ENCODE measurements at regions not wholly inside any gene's neighbourhood (a gene's known extent, or its start where the extent isn't known, plus 50 kb on each side); places are given as distances from the start of the nearest gene placed in this dataset.

DNA sequence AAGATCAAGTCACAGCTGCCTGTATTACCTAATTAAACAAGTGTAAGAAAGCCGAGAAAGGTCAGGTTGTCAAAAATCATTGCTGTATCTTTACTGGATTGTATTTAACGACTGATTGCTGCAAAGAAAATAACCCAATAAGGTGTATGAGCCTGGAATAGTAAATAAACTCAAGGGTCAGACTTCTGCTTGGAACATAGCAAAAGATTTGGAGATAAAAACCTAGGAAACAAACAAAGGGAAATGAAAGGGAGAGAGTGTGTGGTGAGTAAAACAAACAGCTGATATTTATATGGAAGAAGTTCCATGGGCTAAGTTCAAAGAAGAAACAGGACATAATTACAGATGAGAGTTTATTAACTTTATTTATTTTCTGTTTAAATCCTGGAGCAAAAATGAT, 354.0 kb downstream of the TLR4 start:
- DNase-seq (ENCODE audit: low read depth in 2 of 2): no peak

DNA sequence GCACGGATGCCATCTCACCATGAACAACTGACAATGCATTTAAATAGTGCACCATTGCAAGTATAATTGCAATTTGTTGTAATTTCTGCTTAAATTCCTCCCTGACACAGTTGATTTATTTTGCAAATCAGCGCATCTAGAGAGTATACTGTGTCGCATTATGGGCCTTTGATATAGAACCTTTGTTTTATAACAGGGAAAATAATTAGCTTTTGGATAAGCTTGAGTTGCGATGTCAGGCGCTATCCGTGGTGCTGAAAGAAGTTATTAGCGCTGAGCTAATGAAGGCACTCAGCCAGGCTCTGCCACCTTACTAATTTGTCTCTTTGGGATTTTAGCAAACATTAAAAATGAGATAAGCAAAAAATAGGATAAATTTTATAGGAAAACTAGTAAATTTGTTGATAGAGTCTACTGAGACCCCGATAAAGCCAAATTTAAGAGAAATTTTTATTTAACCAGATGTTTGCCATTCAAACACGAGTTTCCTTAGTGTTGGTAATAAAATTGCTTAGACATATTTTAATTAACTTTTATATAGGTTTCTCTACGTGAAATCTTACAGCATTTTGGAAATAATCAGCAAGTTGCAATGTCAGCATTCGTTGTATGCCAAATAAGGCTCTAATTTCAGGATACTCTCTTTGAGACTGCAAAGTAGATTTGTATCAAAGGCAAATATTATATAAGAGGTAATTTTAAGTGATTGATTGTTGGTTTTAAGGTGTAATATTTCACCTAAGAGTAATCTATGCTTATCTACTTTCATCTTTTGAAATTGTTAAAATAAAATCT, 355.5 kb downstream of the TLR4 start:
- DNase-seq (ENCODE audit: low read depth in 2 of 2): no peak

DNA sequence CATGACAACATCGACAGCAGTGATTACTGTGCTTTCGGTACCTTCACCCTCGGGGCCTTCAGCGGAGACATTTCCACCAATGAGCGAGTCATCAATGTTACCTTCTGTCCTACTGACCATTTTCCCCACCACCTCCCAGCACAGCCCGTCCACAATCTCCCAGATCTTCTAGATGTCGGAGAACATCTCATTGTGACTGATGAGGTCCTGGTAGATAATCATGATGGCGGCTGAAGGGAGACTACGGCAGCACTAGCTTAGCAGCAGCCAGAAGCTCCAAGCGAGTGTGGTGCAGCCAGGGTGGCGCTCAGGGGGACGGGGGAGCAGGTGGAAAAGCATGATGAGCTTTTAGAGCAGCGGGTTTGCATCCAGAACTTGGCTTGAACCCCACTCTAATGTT, 379.0 kb downstream of the TLR4 start:
- DNase-seq (ENCODE audit: low read depth in 2 of 2): no peak

DNA sequence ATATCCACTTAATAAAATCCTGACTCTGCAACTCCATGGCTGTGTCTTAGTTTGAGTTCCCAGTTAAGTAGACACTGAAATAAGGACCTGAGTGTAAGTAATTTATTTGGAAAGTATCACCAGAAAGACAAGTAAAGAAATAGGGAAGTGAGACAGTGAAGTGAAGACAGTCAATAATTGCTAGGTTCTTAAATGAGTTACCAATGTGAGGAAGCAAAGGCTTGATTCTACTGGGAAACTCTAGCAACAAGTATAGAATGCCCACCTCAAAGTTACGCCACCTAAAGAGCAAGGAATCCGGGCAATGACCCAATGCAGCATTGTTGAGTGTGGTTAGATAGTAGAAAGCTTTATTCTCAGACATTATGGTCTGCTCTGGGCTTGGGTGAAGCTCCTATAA, 383.9 kb downstream of the TLR4 start:
- DNase-seq (ENCODE audit: low read depth in 2 of 2): no peak

DNA sequence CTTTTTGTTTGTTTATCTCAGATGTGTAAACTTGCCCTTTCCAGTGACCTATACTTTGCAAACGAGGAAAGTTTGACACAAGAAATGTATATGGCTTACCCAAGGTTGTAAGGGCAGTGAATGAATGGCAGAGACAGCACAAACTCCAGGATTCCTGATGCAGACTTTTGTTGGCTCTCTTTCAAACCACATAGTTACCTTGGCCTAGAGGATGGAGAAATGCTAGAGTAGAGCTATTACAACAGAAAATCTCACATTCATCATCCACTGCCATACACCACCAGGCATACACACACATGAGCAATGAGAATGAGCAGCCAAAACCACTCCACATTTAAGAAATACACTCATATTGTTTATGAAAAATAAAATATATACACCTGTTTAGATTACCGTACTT, 387.0 kb downstream of the TLR4 start:
- DNase-seq (ENCODE audit: low read depth in 2 of 2): no peak

DNA sequence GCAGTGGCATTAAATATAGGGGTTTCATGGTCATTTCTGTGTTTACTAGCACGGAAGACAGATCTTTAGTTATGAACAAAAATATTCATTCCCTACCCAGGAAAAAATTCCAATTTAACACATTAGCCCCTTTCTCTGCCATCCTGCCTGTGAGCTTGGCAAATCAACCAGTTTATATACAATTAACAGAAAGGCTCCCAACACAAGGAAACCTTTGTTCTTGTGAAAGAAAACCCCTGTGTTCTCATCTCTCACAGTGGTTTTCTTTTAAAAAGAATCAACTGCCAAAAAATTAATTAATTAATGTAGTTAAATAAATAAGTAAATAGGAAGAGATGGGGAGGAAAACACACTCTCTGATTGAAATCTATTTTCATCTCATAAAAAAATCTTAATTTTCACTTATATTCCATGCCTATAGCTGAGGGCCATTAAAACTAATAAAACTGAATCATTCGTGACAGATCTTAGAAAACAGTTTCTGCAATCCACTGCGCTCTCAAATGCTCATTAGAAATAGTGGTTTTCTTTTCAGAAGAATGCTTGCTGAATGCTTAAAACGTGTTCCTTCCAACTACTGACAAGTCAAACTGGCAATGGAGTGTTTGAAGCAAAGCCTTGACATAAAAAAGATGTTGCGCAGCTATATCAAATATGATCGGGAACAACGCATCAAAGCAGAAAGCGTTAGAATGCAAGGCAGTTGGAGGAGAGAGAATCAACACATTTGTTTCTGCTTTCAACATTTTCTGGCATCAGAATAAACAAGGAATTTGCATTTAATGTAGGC, 387.7 kb downstream of the TLR4 start:
- DNase-seq (ENCODE audit: low read depth in 2 of 2): no peak

DNA sequence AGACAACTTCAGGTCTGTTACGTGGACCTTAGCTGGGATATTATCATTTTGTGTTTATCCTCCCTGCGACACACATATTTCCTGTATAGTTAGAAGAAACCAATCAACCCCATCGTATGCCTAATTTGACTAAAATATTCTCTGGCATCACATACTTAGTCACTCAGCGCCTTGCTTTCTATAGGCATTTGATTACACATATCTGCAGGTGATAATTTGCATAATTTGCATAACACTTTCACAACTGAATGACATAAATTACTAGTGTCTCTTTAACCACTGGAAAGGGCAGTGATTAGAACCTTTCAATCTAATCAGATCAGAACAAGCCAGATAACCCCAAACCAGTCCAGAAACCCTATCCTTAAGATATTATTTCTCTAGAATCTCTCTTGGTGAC, 390.2 kb downstream of the TLR4 start:
- no peak for DNase-seq (ENCODE audit: low read depth in 2 of 2)

DNA sequence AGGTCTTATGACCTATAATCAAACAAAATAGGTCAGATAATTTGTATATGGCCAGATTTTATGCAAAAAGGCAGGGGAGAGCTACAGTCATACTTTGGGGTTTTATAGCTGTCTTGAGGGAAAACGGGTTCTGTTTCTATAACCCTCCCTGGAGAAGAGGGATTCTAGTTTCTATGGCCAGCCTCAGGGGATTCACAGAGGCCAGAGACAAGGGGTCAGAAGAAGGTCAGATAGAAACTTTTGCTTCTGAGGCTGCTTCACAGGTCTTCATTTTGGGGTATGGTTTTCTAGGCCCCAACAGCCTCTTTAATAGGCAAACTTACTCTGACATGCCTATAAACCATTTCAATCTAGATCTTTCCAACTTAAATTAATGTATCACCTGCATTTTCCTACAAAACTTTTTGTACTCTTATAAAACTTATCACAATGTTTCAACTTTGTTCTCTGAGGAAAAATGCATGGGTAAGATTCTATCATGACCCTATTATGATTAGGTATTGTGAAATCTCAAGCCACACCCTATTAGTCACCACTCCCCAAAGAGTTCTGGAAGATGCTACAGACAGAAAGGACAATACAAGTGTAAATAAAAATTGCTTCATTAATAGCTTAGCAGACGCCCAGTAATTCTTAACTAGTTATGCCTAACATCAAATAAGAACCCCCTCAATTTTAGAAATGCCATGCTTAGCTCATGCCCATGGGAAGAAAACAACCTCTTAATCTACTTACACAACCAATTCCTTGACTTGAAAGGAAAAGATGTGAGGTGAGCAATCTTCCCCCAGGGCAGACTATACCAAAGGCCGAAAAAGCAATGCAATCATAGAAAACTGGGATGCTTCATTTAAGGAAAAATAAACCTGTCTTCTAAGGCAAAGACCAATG, 396.6 kb downstream of the TLR4 start:
- DNase-seq (ENCODE audit: low read depth in 2 of 2): no peak

DNA sequence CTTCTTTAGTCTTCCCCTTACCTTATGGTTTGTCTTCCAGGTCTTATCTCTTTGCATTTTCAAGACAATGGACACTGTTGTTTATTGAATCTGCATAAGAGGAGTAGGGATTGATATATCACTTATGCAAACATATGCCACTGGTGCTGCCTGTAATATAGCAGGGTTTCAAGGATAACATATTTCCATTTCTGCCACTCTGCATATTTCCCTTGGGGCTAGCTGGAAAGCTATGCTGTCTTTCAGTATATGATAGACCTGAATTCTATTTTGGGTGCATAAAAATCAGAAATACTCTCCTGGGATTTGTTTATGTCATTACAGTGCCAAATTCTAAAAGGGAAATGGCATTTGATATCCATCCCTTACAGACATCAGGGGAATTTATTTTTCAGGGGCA, 400.2 kb downstream of the TLR4 start:
- no peak for DNase-seq (ENCODE audit: low read depth in 2 of 2)

DNA sequence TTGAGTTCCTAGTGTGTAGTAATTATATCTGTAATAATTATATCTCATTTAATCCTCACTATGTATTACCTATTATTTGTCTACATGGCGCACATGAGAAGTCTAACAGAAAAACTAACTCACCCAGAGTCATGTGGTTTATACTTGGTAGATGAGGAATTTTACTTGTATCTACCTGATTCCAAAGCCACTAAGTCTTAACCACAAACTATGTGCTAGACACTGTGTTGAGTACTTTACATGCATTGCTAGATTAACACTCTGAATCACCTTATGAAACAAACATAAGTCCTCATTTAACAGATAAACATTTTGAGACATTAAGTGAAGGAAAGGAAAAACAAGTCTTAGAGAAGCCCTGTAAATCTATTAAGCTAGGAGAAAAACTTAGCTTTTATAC, 404.8 kb downstream of the TLR4 start:
- no peak for DNase-seq (ENCODE audit: low read depth in 2 of 2)

DNA sequence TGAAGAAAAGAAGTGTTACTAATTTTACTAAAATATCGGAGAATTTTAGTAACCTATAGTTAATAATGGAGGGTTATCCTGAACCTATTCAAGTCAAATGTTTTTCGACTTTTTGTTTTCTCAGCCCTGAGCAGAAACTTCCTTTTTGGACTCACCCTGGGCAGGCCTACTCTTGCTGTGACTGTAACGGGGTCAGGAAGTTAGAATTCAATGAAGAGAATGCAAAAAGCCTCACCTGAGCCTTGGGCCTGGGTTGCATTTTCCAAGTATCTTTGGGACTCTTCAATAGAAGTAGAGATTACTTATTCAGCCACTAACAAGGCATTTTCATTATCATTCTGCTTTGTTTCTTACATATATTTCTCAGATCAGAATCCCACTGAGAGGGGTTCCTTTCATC, 405.3 kb downstream of the TLR4 start:
- no peak for DNase-seq (ENCODE audit: low read depth in 2 of 2)

DNA sequence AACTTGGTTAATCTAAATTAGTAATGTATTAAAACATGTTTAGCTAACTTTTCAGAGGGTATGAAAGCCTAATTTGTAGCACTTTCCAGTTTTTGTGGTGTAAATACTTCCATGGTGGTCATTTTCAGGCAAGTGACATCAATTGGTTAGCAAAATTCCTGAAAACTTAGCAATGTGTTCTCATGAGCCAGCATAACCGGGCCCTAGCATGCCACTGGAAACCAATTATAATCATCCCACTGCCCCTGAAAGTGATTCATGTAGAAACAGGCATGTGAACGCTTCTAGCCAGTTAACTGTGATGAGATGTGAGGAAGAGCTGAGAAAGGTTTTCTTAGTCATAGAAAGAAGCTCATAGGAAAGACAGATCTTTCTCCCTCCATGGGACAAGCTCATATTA, 417.2 kb downstream of the TLR4 start:
- DNase-seq (ENCODE audit: low read depth in 2 of 2): no peak

DNA sequence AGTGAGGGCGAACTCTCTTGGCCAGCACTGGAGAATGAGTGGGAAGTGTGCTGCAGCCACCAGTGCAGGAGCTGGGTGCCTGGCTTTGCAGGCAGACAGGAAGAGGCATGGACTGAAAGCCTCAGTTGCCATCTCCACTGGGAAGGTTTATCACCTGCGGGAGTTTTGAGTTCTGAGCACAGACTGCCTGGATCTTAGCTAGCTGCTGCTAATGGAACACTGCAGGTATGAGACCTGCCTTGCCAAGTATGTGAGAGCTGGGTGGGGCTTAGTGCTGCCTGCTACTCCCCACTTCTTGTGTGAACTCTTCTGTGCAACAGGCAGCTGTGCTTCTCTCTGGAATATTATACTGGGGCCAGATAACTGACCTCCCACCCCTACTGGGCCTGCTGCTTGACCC, 424.1 kb downstream of the TLR4 start:
- DNase-seq (ENCODE audit: low read depth in 2 of 2): no peak

DNA sequence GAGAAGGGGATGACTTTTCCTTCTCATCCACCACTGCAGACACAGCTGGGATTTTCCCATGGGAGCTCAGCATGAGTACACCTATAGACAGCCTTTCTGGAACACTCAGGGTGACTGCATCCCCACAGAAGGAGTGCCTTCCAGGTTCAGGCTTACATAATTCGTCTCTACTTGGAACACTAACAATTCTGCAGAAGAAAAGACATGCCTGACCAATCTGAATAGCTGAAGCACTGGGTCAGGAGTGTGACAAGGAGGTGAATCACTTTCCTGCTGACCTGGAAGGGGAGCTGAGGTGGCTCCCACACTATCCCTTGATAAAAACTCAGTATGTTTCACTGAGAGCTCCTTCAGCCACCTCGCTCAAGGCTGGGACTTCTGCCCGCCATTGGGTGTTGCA, 425.3 kb downstream of the TLR4 start:
- no peak for DNase-seq (ENCODE audit: low read depth in 2 of 2)

DNA sequence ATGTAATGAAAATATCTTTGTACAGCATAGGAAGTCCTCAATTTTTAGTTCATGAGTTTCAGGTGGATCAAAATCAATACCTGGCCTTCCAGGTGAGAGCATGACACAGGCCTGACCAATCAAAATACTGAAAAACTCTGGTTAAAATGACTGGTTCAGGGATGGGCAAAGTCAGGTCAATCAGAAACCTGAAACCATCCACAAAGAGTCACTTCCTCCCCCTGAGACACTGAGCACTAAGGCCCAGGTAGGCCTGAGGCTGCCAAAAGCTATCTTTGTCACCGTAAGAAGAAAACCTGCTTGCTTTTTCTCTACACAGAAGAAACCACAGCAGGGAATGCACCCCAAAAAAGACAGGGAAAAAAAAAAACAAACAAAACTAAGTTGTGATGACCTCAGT, 444.8 kb downstream of the TLR4 start:
- no peak for DNase-seq (ENCODE audit: low read depth in 2 of 2)

DNA sequence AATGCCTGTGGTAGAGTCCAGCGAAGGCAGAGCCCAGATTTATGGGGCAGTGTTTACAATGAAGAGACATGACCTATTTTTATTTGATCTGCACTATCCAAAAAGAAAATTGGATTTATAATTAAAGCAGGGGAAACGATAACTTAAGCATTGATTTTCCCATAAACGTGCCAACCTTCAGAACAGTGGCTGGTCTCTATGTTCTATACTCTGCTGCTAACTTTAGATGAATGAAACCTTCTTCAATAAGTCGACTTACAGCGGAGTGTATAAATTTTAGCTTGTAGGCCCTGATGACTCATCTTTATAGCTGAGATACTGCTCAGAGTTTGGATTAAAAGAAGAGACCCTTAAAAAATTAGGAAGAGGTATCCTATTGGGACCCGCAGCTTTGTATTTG, 452.6 kb downstream of the TLR4 start:
- no peak for DNase-seq (ENCODE audit: low read depth in 2 of 2)

DNA sequence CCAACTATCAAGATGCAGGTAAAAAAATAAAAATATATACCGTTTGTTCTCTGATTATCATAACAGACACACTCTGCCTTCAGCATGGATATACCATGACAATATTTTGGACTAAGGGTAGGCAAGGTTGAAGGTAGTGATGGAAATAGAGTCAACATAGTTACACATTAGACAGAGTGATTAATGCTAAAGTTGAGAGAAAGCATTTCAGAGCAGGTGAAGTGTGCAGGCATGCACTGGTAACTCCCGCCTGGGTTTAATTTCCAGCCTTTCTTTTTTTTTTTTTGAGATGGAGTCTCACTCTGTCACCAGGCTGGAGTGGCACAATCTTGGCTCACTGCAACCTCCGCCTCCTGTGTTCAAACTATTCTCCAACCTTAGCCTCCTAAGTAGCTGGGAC, 458.5 kb downstream of the TLR4 start:
- no peak for DNase-seq (ENCODE audit: low read depth in 2 of 2)

DNA sequence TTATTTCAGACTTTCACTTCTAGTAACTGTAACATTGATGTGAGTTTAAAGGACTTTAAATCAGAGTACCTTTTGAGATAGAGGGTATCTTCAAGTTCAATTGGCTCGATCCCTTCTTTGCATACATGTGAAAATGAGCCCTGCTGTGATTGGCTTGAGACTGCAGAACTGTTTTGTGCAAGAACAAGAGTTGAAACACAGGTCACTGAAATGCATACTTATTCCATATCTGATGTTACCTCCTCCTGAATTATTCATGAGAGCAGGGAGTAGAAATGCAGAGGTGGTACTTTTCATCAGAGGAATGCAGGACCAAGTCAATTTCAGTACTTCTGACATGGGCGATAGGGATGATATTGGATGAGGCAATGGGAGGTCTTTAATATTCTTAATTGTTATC, 459.5 kb downstream of the TLR4 start:
- DNase-seq (ENCODE audit: low read depth in 2 of 2): no peak

DNA sequence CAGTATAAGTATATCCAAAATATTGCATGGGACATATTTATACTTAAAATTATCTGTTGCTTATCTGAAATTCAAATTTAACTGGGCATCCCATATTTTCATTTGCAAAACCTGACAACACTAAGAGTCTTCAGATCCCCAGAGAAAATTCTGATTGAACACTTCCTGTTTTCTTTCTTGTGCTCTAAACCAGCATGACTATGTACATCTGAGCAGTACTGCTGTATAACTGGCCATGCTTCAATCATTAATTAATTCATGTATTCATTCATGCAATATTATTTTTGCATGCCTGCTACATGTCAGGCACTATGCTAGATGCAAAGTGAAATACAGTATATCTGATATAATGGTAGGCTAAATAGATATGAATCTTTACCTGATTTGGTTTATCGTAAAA, 461.2 kb downstream of the TLR4 start:
- DNase-seq (ENCODE audit: low read depth in 2 of 2): no peak

DNA sequence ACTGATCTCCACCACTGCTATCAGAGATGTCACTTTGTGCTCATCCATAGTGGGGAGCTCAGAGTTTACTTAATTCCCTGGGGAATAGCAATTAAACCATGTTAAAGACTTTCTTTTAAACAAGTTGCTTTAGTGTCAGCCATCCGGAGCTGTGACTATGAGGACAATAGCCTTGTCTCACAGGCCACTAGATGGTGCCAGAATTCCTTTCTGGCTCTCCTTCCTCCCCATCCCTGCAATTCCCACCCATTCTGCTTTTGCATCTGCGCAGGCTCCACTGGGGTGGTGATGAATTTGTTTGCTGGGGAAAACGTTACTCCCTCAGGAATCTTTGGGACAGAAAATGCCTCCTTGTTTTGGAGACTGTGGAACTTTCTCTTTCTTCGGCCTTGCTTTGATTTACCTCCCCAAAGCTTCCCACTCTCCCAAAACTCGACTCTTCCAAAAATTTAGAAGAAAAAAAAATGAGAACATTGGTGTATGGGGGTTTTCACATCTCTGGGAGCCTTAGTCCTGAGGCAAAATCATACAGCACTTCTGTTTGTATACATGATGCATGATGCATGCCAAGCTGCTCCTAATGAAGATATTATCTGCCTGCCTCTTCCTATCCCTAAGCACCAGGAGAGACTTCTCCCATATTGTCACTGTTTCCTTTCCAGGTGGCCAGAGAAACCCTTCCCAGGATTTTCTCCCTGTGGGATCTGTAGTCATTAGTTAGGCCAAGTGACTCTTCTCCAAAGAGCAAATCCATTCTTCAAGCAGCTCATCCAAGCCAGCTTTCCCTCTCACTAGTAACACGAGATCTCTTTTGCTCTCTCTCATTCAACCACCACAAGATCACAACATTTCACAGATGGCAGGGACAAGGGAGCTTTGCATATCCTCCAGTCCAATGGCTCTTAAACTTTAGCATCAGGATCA, 466.1 kb downstream of the TLR4 start:
- DNase-seq (ENCODE audit: low read depth in 2 of 2): no peak

DNA sequence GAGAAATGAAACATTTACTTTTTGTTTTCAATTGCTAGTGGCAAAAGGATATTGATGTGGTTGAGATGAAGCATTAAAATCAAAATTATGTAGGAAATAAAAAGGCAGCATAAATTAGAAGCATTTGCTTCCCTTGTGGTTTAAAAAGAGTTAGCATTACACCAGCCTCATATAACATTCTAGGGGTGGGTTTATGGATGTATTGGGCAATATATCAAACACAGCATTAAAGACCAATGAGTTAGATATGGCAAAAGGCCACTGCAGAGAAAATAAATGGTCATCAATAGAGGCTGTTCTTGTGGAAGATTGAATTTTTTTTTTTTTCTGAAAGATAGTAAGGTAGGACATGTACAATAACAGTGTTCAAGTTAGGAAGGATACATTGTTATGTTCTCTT, 473.0 kb downstream of the TLR4 start:
- DNase-seq (ENCODE audit: low read depth in 2 of 2): no peak
